Progenitor cell of endocrine pancreas (in vitro differentiated cells): ENCODE measurements at regions not wholly inside any gene's neighbourhood (a gene's known extent, or its start where the extent isn't known, plus 50 kb on each side); places are given as distances from the start of the nearest gene placed in this dataset.
A peak's percentile ranks its signal among the peaks of the same experiment; 100 is the strongest.
"Not testable (repeated sequence)": the region's sequence is repeated elsewhere in the genome, so short reads cannot be mapped to it uniquely, and the experiment has no call there.

Experiments
- DNase-seq: peaks from one replicate; pipeline ENCODE4 v3.0.0; 2021; ENCODE audit warnings: low spot score; ENCODE audit not compliant: unreplicated experiment
- H3K27ac Mint-ChIP-seq: 2 replicates; pipeline ENCODE4 v1.8.0; 2021; ENCODE audit warnings: mild to moderate bottlenecking, moderate library complexity, mixed read lengths
- H3K27me3 Mint-ChIP-seq: 2 replicates; pipeline ENCODE4 v1.8.0; 2021; ENCODE audit warnings: mixed read lengths
- H3K36me3 Mint-ChIP-seq: 2 replicates; pipeline ENCODE4 v1.8.0; 2022; ENCODE audit warnings: mixed read lengths; ENCODE audit not compliant: insufficient read depth
- H3K4me1 Mint-ChIP-seq: 2 replicates; pipeline ENCODE4 v1.8.0; 2021; ENCODE audit warnings: low read depth, mixed read lengths
- H3K4me3 Mint-ChIP-seq: 2 replicates; pipeline ENCODE4 v1.8.0; 2021; ENCODE audit warnings: low read depth, mild to moderate bottlenecking, moderate library complexity, mixed read lengths
- H3K9me3 Mint-ChIP-seq: 2 replicates; pipeline ENCODE4 v1.8.0; 2021; ENCODE audit warnings: low read depth, mixed read lengths
- TF ChIP-seq, protein P1 (sequence below): fragments of 200-600 bp; sonication (generic); IDR thresholded peaks from one replicate; pipeline ENCODE4 v1.5.0; 2021; ENCODE audit warnings: antibody characterized with exemption, mild to moderate bottlenecking; ENCODE audit not compliant: unreplicated experiment

DNA sequence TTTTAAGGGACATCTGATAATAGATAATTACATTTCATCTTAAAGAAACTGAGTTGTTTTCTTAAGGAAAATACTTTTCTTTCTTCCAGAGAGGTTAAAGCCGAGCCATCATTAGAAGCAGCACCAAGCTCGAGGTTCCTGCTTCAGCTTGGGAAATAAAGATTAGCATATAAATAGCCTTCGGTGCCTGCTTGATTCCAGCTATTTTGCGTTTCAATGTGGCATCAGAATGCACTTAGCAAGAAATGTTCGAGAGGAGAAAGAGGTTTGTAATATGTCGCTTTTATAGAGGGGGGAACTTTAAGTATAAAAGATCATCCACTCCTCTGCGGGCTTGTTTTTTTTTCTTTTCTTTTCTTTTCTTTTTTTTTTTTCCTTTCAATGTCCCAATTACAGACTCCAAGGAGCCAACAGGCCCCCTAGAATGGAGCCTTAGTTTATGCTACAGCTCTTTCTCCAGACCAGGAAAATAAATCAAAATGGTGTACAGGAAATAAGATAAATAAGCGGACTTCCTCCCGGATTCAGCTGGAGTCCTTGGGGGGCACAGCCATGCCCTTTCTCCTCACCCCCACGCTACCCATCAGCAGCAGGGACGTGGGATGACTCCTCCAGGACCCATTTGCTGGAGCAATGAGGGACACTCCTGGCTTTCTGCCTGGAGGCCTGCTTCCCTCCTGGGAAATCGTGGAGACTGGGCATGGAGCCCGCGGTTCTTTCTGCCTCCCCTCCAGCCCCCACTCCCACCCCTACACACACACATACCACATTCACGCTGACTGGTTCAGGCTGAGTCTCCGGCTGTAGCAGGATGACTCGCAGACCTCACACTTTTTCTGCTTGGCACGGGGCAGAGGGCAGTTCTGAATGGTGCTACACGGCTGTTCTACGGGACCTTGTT is 131.6 kb downstream of the RRAGC start:
- Mint-ChIP-seq H3K27ac (no peak overlapping the region), H3K4me3 (no peak overlapping the region), H3K27me3 (peaks cover 68% of the 10 kb centered on the region), H3K4me1 (peaks cover 17% of the 10 kb centered on the region), H3K36me3 (no peaks in the 10 kb centered on the region), H3K9me3 (no peaks in the 10 kb centered on the region)
- no peak for DNase-seq
- TF ChIP-seq, protein P1, sequence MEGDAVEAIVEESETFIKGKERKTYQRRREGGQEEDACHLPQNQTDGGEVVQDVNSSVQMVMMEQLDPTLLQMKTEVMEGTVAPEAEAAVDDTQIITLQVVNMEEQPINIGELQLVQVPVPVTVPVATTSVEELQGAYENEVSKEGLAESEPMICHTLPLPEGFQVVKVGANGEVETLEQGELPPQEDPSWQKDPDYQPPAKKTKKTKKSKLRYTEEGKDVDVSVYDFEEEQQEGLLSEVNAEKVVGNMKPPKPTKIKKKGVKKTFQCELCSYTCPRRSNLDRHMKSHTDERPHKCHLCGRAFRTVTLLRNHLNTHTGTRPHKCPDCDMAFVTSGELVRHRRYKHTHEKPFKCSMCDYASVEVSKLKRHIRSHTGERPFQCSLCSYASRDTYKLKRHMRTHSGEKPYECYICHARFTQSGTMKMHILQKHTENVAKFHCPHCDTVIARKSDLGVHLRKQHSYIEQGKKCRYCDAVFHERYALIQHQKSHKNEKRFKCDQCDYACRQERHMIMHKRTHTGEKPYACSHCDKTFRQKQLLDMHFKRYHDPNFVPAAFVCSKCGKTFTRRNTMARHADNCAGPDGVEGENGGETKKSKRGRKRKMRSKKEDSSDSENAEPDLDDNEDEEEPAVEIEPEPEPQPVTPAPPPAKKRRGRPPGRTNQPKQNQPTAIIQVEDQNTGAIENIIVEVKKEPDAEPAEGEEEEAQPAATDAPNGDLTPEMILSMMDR: no peak

DNA sequence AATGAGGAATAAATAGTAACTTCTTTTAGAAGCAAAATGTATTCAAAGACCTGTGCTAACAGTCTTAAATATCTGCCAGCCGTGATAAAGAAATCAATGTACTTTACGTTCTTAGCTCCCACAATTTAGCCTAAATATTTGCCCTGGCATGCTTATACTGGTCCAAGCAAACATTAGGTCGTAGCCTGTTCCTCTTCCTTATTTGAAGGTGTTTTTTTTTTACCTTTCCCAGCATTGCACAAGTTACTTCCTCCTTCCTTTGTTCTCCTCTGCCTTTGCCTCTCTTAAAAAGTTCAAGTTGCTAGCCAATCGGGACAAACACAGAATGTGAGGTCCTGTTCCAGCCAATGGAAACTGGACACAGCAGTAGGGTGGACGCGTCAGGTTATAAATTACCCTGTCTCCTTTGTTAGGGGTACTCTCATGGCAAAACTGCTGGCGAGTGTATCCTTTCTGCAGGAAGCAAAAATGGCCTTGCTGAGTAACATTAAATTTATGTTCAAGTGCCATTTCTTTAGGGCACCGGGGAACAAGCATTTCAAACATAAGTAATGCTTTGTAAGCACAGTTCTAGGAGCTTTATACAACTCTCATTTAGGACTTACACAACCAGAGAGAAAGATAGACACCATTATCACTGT is 134.1 kb downstream of the RRAGC start:
- DNase-seq, H3K9me3 Mint-ChIP-seq, H3K36me3 Mint-ChIP-seq: not testable (repeated sequence)
- peak overlapping the region; percentile 60 for H3K27ac Mint-ChIP-seq
- peaks cover 16% of the 10 kb centered on the region for H3K4me1 Mint-ChIP-seq
- peaks cover 54% of the 10 kb centered on the region for H3K27me3 Mint-ChIP-seq
- peak overlapping the region; percentile 13 for H3K4me3 Mint-ChIP-seq

DNA sequence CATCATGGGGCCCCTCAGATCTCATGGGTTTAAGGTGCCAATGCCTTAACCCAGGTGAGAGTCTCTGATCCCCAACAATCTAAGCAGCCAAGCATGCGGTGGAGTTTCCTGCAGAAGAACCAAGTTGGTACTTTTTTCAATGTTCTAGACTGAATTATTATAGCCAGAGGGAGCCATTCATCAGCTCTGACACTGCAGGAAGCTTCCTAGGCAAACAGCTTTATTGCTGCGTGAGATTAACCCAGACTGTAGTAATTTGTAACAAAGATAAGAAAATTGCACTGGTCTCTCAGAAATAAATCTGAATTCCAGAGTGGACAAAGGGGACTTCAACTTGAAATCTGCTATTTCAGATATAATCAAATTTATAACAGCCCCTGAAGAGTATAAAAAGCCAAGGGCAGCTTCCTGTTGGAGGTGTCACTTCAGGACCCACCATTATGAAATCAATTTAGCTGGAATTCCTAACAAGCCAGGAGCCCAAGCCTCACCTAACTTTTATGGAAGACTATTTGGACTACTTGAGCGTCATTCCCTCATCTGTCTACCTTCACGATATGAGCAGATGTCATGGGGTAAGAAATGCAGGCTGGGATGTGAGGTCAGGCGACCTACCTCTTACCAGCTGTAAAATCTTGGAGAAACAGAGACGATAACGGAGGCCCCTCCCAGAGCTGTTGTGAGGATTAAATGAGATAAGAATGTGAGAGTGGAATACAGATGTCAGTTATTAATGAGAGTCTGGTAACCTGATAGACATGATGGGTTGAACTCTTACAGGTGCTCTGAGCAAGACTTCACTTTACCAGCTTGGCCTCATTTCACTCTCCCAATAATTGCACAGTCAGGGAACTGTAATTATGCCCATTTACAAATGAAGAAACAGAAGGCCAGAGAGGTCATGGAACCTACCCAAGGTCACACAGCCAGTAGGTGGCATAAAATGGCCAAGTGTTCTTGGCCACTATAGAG is 135.1 kb downstream of the RRAGC start:
- TF ChIP-seq, protein P1: no peak
- Mint-ChIP-seq H3K4me1 (peaks cover 16% of the 10 kb centered on the region), H3K9me3 (no peaks in the 10 kb centered on the region), H3K4me3 (no peak overlapping the region), H3K27me3 (peaks cover 47% of the 10 kb centered on the region), H3K27ac (no peak overlapping the region), H3K36me3 (no peaks in the 10 kb centered on the region)
- no peak for DNase-seq

DNA sequence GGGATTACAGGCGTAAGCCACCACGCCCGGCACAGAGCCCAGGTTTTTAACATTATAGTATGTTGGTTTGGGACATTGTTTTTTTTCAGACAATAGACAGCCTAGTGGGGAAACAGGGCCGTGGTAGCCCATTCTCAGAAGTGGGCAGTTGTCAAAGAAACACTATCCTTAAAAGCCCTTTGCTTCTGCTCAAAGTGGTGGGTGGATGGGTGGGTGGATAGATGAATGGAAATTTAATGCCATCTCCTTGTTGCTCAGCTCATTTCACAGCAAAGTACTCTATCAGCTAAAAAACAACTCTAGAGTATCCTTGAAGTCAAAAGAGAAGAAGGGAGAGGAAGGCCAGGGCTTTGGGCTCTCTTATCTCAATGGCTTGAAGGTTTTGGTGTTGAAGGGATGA is 137.8 kb downstream of the RRAGC start:
- H3K36me3 Mint-ChIP-seq: no peaks in the 10 kb centered on the region
- peaks cover 21% of the 10 kb centered on the region for H3K27me3 Mint-ChIP-seq
- H3K4me3 Mint-ChIP-seq: no peak overlapping the region
- H3K4me1 Mint-ChIP-seq: peaks cover 14% of the 10 kb centered on the region
- TF ChIP-seq, protein P1: no peak
- DNase-seq: no peak
- no peak overlapping the region for H3K27ac Mint-ChIP-seq
- no peaks in the 10 kb centered on the region for H3K9me3 Mint-ChIP-seq

DNA sequence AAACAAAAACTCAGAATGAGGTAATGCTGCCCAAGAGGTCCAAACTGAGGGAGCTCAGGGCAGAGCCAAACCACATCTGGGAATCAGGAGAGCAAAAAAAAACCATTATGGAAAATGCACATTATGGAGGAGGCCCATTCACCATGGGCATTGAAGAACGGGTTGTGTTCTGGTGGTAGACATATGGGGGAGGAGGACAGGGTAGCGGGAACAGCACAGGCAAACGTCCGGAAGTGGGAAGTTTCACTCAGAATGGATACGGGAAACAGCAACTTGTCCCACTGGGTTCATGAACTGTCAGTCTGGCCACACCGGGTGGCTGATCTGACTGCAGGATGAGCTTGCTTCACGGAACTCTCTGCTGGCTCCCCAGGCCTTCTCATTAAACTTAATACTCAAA is 139.7 kb downstream of the RRAGC start:
- no peaks in the 10 kb centered on the region for H3K36me3 Mint-ChIP-seq
- peaks cover 16% of the 10 kb centered on the region for H3K27me3 Mint-ChIP-seq
- DNase-seq: no peak
- no peaks in the 10 kb centered on the region for H3K9me3 Mint-ChIP-seq
- peaks cover 8% of the 10 kb centered on the region for H3K4me1 Mint-ChIP-seq
- TF ChIP-seq, protein P1: no peak
- H3K27ac Mint-ChIP-seq: no peak overlapping the region
- no peak overlapping the region for H3K4me3 Mint-ChIP-seq
